ENCODE measurements at regions not wholly inside any gene's neighbourhood (a gene's known extent, or its start where the extent isn't known, plus 50 kb on each side); places are given as distances from the start of the nearest gene placed in this dataset.

- intact Hi-C loops (cut with DNase I): no loop called here
Observed at GRCh38 chr9:3161912-3162311, 318.0 kb upstream of the PUM3 start.

GRCh38 chr9:3157011-3157410 is 313.1 kb upstream of the PUM3 start:
- no peak for TF ChIP-seq CTCF (IDR thresholded peaks at IDR 0.05)
- Histone ChIP-seq H3K27ac (no peak overlapping the region), H3K9me3 (no peaks in the 10 kb centered on the region), H3K4me3 (no peak overlapping the region), H3K9ac (ENCODE audit: low read depth in 2 of 2, low read length in 2 of 2) (no peak overlapping the region), H3K27me3 (no peaks in the 10 kb centered on the region), H3K36me3 (no peaks in the 10 kb centered on the region), H3K4me1 (no peaks in the 10 kb centered on the region)
- DNase-seq: no peak
- intact Hi-C loops (cut with DNase I): no loop called here

More at GRCh38 chr9:3161912-3162311, 318.0 kb upstream of the PUM3 start:
- Histone ChIP-seq H3K9me3 (no peaks in the 10 kb centered on the region), H3K36me3 (no peaks in the 10 kb centered on the region), H3K4me1 (no peaks in the 10 kb centered on the region), H3K4me3 (no peak overlapping the region), H3K9ac (ENCODE audit: low read depth in 2 of 2, low read length in 2 of 2) (no peak overlapping the region), H3K27ac (no peak overlapping the region), H3K27me3 (no peaks in the 10 kb centered on the region)
- TF ChIP-seq CTCF (IDR thresholded peaks at IDR 0.05): no peak
- no peak for DNase-seq

DNA sequence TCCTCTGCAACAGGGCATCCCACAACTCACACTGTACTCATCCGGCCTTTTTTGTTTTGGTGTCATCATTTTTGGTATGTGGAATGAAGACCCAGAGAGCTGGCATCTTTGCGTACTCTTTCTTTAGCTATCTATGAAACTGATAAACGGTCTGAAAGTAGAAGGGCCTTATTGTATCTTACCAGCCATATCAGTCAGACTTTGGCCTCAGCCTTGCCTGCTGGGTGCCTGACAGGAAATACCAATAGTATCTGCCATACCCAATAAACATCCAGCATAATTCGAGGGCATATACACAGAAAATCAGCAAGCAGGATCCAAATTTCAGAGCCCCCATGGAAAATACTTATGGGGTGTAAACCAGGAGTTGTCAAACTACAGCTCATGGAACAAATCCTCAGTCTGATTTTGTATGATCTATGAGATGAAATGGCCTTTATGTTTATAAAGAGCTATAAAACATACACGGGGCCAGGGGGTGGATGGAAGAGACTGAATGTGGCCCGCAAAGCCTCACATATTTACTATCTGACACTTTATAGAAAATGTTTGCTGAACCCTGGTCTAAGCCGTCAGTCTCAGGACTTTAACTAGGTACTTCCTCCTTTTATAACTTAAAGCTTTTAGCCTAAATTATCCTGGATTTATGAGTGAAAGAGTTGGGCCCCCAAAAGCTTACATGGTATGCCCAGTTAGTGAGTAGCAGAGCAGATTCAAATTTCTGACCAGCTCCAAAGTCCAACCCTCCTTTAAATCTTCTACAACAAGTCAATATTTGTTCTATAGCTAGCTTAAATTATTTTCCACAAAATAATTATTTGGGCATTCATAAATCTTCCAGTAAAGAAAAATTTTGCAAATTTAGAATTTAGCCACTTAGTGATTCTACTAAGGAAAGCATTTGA is 308.0 kb upstream of the PUM3 start:
- no peak overlapping the region for H3K27ac ChIP-seq
- no peak for DNase-seq
- H3K9ac ChIP-seq (ENCODE audit: low read depth in 2 of 2, low read length in 2 of 2): no peak overlapping the region
- no peaks in the 10 kb centered on the region for H3K27me3 ChIP-seq
- intact Hi-C loops (cut with DNase I): no loop called here
- no peaks in the 10 kb centered on the region for H3K4me1 ChIP-seq
- H3K4me3 ChIP-seq: no peak overlapping the region
- no peaks in the 10 kb centered on the region for H3K36me3 ChIP-seq
- no peak for TF ChIP-seq CTCF (IDR thresholded peaks at IDR 0.05)
- no peaks in the 10 kb centered on the region for H3K9me3 ChIP-seq

DNA sequence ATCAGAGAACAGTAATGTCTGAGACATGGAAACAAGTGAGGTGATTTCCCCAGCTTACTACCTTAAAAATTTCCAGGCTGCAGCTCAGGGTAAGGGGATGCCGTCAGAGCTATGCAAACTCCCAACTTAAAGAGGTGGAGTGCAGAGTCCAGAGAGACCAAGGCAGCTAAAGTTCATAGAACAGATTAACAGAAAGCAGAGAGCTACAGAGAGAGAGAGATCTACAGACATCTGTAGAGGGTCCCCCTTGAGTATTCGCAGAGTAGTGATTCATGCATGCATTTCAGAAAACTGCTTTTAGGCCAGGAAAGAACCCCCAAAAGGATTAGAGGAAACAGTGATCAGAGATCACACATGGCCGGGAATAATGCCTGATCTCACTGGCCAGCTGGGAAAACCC is 306.2 kb upstream of the PUM3 start:
- no peak overlapping the region for H3K27ac ChIP-seq
- no peaks in the 10 kb centered on the region for H3K36me3 ChIP-seq
- H3K9me3 ChIP-seq: no peaks in the 10 kb centered on the region
- no peak for DNase-seq
- TF ChIP-seq CTCF (IDR thresholded peaks at IDR 0.05): no peak
- no peak overlapping the region for H3K4me3 ChIP-seq
- no peaks in the 10 kb centered on the region for H3K27me3 ChIP-seq
- intact Hi-C loops (cut with DNase I): no loop called here
- H3K9ac ChIP-seq (ENCODE audit: low read depth in 2 of 2, low read length in 2 of 2): no peak overlapping the region
- no peaks in the 10 kb centered on the region for H3K4me1 ChIP-seq

DNA sequence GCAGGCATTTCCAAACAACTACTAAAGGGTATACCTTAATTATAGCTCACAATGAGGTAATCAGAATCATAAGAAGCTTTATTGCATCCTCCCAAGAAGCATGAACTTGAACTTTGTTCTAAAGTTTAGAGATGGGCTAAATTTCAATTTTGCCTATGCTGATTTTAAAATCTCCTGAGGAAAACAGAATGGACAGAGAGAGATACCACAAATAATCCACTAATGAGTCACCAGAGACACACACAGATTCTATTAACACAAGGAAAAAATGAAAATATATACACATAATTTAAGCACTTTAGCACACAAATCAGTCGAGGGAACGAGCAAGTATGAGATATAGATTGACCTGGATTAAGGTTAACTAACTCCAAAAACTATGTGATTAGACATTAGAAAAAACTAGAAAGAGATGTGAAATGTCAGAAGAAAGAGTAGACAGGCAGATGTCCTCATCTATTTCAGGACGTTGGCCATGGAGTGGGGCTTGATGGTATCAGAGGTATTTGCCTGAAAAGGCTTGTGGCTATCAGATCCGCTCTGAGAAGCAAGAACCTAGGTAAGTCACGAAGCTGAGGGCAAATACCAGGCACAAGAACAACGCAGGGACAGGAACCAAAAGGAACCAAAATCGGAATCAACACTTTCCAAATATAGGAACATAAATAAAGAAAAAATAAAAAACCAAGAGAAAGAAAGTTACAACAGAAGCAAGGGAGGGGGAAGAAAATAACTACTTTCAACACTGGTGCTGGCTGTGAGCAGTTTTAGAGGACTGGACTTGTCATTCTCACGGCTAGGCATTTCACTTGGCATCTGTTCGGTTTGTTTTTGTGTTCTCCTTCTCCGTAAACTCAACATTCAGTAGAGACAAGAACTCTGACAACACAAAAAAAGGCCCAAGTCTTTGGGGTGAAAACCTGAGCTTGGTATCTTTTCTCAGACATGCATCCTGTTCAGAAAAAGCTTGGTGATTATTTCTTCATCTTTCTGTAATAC is 294.6 kb upstream of the PUM3 start:
- intact Hi-C loops (cut with DNase I): no loop called here
- no peaks in the 10 kb centered on the region for H3K9me3 ChIP-seq
- no peak for DNase-seq
- TF ChIP-seq CTCF (IDR thresholded peaks at IDR 0.05): no peak
- no peak overlapping the region for H3K4me3 ChIP-seq
- H3K27me3 ChIP-seq: no peaks in the 10 kb centered on the region
- no peak overlapping the region for H3K9ac ChIP-seq (ENCODE audit: low read depth in 2 of 2, low read length in 2 of 2)
- H3K36me3 ChIP-seq: no peaks in the 10 kb centered on the region
- no peak overlapping the region for H3K27ac ChIP-seq
- H3K4me1 ChIP-seq: no peaks in the 10 kb centered on the region

Measured in colonic mucosa (tissue), 4 donors.